ENCODE measurements at regions not wholly inside any gene's neighbourhood (a gene's known extent, or its start where the extent isn't known, plus 50 kb on each side); places are given as distances from the start of the nearest gene placed in this dataset.
"Not testable (repeated sequence)": the region's sequence is repeated elsewhere in the genome, so short reads cannot be mapped to it uniquely, and the experiment has no call there.

DNA sequence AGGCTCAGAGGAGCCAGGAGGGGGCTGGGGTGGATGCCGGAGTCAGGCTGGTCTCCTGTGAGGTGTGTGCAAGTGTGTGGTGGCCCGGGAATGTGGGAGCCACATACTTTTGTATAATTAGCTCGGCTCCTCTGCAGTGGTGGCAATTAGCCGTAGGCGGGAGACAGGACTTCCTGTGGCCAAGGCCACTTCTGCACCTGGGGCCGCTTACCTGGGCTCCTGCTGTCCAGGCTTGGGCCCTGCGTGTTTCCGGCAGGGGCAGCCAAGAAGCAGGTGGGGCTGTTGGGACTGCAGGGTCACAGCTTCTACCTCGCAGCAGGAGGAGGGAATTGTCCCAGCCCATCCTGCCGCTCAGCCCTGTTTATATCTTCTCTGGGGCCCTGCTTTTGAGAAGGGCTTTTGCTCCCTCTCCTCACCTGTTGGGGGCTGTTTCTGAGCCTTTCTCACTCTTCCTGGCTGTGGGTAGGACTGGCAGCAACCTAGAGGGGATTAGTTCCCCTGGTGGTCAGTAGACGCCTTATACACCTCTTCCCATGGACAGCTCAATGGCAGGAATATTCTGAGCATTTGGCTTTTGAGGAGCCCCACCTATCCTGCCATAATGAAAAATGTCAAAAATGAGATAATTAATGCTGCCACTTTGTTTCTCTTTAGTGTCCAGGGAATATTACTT, 145.4 kb upstream of the PITX1 start:
- no peak for DNase-seq (ENCODE audit: low spot score)

DNA sequence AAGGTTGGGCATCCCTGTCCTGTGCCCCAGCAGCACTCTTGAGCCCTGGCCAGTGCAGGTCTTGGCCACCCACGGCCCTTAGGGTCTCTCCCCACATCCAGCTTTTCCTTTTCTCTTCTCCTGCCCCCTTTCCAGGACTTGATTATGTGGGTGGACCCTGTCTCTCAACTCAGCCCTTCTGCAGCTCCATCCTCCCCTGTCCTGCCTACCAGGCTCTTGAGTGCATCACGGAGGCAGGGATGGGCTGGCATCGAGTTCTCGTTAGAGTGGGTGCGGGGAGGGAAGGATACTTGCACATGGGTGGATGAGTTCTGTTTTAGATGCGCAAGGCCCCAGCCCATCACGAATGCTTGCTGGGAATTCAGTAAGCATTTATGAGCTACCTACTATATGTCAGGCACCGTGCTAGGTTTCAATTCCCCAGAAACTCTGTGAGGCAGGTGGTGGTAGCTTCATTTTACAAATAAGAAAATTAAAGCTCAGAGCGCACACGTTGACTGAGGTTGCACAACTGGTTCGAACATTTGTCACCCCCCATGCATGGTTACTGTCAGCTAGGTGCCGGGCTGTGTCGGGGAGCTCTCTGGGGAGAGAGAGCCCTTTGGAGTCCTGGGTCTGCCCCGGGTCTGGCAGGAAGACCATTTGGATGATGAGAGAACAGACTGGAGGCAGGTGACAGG, 144.6 kb upstream of the PITX1 start:
- no peak for DNase-seq (ENCODE audit: low spot score)

DNA sequence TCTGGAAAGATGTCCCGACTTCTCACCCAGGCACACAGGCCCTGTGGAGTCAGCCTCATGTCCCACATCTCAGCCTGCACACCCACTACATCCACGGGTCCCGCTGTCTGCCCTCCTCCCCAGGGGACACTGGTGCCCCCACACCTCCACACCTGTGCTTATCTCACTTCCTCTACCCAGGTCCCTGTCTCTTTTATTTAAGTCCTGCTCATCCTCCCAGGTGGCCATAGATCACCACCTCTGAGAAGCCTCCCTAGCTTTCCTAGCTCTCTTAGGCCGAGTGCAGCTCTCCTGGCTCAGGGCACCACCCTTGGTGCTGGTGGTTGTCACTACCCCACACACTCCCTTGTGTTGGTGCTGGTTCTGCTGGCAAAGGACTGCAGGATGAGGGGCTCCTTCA, 143.6 kb upstream of the PITX1 start:
- DNase-seq (ENCODE audit: low spot score), result no peak

DNA sequence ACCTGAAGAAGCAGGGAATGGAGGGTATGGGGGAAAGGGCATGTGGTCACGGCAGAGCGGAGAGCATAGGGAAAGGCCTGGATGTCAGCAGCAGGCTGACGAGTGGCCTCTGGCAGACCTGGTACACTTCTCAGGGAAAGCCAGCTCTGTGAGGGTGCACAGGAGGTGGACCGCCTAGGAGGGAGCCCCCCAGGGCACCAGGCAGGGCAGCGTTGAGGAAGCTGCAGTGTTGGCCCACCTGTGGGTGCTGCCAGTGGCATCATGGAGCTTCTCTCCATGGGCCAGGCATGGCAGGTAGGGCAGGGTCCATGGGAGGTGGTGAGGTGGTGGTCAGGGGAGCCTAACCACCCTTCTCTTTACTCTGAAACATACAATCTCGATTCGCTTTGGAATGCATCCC, 143.0 kb upstream of the PITX1 start:
- DNase-seq (ENCODE audit: low spot score), result no peak

DNA sequence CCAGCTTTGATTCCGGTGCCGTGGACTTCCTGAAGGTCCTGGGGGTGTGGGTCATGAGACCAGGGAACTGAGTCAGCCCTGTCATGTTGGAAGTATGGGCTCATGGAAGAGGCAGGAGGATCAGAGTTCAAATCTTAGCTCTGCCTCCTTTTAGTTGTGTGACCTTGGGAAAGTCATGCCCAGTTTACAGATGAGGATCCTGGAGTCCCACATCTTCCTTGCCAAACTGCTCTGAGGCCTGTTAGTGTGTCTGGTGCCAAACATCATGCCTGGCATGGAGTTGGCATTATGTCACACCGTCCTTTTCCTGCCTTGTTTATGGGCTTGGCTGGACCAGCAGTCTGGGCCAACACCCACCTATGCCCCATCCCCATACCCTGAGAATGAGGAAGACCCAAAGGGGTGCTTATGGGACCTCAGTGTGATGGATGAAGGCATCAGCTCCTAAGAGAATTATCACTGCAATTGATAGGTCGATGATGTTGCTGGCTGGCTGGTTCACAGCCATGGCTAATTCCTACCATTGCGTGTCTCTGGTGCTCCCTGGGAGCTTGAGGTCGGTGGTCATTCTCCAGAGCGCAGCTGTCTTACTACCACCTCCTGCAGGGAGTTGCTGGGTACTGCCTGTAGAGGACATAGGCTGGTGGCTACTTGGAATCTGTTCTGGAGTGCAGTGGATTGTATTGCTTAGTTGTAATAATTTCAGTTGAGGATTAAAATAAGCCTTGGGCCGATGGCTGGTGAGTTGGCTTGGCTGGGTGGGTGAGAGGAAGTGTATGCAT, 140.5 kb upstream of the PITX1 start:
- no peak for DNase-seq (ENCODE audit: low spot score)

DNA sequence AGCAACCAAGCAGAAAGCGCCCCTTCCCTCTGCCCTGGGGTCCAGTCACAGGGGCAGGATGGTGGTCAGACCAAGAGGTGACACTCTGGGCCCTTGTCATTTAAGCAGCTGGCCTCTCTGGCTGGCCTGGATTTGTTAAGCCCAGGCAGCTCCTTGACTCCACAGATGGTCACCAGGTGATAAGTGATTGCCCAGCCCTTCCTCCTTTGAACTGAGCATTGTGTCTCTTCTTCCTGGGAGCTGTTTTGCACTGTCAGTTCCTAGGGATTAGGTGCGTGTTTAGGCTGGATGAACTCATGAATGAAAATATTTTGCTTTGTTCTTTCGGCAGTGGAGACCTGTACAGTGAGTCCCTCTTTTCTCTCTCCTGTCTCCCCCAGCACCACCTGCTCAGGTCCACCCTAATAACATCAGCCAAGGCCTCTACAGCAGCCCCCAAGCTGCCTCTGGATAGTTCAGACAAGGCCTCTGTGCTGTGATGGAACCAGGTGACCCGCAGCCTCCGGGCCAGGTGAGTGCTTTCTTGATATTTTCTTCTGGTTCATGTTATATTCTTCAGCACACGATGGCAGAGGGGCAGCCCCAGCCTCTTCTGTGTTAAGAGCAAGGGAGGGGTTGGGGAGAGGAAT, 139.7 kb upstream of the PITX1 start:
- DNase-seq (ENCODE audit: low spot score), result no peak

DNA sequence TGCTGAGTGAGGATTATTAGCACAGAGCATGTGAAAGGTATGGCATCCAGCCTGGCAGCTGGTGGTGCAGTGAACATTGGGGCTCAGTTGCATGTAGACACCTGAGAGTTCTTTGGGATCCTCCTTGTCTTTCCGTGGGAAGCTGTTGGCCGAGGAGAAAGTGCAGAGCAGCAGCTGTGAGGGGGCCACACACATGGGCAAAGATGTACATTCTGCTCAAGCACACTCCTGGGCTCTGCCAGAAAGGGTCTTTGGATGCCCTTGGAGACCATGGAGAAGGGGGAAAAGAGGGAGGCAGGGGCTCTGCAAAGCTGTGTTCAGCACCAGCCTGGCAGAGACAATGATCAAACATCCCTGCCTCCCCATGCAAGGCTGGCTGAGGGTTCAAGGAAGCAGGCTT, 138.7 kb upstream of the PITX1 start:
- DNase-seq (ENCODE audit: low spot score), result no peak

DNA sequence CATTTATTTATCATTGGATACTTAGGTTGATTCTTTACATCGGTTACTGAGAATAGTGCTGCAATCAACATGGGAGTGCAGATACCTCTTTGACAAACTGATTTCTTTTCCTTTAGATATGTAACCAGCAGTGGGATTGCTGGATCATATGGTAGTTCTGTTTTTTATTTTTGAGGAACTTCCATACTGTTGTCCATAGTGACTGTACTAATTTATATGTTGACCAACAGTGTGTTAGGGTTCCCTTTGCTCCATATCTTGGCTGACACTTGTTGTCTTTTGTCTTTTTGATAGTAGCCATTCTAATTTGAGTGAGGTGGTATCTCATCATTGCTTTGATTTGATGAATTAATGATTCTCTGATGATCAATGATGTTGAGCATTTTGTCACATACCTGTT, 137.3 kb upstream of the PITX1 start:
- no peak for DNase-seq (ENCODE audit: low spot score)

DNA sequence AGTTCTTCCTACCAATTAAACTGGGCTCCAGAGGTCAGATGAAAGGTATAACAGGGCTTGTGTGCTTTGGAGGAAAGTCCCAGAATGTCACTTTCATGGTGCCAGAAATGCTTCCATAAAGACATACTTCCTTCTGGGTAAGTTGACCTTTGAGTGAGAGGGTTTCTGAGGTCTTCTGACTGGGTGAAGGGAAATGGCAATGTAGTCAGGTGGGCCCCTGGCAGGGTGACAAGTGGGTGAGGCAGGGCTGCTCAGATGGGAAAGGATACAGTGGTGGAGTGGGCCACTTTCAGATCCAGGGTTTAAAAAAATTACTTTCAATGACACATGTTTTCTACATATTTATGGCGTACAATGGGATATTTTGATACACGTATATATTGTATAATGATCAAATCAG, 136.5 kb upstream of the PITX1 start:
- no peak for DNase-seq (ENCODE audit: low spot score)

DNA sequence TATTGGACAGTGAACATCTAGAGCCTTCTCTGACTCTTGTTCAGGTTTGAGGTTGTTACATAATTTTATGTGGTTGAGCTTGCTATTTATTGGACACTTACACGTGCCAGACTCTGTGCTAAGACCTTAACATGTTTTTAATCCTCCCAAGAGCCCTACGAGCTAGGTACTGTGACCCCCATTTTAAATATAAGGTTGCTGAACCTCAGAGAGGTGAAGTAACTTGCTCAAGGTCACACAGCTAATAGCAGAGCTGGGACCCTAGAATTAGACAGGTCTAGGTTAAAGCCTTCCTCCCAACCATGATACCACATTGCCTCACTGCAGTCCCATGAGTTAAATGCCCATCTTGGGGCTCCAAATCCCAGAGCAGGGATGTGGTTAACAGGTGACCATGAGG, 135.7 kb upstream of the PITX1 start:
- no peak for DNase-seq (ENCODE audit: low spot score)

DNA sequence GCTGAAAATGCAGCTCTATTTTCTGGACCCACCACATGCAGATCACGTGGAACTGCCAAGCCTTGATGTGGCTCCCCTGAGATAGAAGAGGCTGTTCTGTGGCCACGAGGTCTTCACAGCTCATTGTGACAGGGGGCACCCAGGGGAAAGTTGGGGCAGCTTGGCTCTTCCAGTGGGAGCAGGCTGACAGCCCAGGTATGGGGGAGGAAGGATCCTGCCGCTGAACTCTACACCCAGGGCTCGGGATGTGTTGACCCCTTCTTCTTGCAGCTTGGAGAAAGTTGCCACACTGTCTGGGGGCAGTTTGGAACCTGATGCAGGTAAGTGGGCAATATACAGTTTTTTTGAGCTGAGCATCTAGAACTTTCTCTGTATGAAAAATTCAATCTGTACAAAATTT, 133.6 kb upstream of the PITX1 start:
- DNase-seq (ENCODE audit: low spot score), result no peak

DNA sequence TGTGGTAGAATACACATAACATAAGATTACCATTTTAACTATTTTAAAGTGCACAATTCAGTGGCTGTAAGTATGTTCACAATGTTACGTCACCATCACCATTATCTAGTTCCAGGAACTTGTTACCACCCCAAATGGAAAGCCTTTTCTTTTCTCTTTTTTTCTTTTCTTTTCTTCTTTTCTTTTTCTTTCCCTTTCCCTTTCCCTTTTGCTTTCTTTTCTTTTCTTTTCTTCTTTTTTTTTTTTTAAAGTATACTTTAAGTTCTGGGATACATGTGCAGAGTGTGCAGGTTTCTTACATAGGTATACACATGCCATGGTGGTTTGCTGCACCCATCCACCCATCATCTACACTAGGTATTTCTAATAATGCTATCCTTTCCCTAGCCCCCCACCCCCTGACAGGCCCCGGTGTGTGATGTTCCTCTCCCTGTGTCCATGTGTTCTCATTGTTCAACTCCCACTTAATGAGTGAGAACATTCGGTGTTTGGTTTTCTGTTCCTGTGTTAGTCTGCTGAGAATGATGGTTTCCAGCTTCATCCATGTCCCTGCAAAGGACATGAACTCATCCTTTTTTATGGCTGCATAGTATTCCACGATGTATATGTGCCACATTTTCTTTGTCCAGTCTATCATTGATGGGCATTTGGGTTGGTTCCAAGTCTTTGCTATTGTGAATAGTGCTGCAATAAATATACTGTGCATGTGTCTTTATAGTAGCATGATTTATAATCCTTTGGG, 131.0 kb upstream of the PITX1 start:
- not testable (repeated sequence) for DNase-seq (ENCODE audit: low spot score)

DNA sequence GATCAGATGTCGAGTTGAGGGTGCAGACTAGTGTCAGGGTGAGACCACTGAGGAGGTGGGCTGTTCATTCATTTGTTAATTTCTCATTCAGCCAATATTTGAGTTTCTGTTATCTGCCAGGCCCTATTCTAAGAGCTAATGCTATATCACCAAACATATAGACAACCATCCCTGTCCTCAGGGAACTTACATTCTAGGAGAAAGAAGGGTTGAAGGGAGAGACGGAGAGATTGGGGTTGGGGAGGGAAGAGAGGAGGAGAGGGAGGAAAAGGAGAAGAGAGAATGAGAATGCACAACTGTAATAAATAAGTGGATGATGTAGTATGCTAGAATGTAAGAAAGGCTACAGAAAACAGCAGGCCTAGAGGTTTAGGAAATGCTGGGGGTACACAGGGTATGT, 129.9 kb upstream of the PITX1 start:
- DNase-seq (ENCODE audit: low spot score), result no peak

DNA sequence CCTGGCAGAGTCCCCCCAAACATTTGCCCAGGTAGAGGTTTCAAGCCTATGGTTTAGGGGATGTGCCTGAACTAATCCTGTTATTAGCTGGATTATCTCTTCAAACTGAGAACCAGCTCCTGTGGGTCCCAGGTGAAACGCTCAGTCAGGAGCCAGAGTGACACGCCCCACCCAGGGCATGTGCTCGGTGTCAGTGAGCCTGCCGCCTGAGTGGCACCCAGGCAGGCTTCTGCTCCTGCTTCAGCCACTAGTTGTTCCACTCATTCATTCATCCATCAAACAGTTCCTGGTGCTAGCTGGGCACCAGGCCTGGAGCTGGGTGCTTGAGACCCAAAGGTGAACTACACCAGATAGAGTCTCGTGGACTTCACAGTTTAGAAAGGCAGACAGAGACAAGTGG, 129.4 kb upstream of the PITX1 start:
- no peak for DNase-seq (ENCODE audit: low spot score)

DNA sequence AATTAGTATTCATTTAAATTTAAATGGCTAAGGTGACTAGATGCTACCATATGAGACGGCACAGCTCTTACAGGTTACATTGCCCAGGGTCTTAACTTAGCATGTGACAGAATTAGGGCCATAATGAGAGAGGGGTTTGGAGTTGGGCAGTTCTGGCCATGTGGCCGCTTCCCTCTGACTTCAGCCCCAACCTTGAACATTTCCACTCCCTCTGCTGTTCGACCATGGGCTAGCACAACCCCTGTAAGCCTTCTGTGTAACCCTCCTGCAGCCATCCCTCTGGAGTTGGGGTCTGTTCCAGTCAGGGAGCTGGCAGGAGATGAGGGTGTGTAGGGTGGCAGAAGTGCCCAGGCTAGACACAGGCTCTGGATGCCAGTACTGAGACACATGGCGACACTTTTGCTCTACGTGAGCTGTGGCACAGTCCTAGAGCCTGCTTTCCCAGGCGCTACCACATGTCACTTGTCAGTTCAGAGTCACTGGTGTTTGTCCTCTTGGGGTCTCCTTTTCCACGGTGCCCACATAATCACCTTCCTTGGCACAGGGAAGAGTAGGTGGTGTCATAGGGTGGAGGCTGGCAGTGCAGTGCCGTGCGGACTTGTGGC, 128.7 kb upstream of the PITX1 start:
- DNase-seq (ENCODE audit: low spot score), result no peak

DNA sequence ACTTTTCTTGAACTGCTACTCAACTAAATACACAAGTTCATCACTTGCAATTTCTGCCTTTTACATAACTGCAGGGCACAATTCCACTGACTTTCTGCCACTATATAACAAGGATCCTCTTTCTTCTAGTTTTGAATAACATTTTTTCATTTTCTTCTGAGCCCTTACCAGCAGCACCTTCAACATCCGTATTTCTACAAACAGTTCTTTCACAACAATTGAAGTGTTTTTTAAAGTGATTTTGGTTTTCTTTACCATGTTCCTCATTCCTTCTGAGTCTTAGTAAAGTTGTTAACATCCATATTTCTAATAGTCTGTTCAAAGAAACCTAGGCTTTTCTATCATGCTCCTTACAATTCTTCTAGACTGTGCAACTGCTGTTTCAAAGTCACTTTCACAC, 127.2 kb upstream of the PITX1 start:
- DNase-seq (ENCODE audit: low spot score), result no peak

DNA sequence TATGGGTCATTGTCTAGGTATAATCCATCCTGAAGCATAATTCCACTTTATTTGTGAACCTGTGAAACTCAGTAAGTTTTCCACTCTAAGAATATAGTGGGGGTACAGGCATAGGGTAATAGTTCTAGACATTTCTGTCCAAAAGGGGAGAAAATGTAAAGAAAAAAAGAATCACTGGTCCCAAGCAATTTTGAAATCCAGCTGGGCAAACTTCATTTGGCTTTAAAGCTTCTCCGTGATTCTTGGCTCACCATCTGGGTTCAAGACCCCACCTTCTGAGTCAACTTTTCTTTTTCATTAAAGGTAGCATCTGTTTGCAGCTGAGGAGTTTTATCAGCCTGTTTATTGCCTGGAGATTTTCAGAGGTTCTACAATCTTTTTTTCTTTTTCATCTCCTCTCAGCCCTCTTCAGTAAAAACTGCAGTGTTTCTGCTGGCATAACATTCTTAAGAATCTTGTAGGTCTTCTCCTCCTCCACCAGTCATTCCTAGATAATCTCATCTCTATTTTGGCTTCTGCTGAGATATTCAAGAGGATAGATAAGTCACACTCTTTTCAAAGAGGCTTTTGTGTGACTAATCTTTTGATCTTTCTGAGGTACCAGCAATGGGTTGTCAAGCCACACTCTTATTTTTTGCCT, 126.1 kb upstream of the PITX1 start:
- no peak for DNase-seq (ENCODE audit: low spot score)

DNA sequence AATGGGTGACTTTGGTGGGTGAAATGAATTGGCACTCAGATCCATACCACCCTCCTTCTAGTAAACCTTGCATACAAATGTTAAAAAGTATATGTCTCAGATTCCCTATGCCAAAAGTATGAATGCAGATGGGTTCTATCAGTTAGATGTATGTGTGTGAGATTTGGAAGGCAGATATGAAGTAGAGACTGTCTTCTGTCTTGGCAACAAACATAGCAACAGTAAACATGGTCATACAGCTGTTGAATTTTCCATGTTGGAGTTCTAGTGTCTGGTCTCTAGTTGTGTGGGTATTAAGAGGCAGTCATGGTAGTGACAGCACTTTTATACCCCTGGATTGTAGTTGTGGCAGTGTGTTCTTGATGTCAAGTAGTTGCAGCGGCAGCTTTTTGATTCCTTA, 125.6 kb upstream of the PITX1 start:
- no peak for DNase-seq (ENCODE audit: low spot score)

DNA sequence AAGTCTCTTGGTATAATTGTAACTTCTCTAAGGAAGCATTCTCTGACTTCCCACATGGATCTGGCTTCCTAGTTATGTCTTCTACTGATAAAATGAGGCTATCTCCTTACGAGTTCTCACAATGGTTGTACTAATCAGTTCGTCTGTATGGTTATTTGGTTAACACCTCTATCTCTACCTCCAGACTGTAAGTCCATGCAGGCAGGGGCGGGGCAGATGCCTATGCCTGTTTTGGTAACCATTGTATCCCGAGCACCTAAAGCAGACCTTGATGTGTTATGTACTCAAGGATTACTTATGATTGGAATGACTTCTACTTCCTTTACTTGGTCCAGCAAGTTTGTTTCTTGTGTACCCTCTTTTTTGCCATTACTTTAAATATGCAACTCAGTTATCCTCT, 125.0 kb upstream of the PITX1 start:
- no peak for DNase-seq (ENCODE audit: low spot score)

DNA sequence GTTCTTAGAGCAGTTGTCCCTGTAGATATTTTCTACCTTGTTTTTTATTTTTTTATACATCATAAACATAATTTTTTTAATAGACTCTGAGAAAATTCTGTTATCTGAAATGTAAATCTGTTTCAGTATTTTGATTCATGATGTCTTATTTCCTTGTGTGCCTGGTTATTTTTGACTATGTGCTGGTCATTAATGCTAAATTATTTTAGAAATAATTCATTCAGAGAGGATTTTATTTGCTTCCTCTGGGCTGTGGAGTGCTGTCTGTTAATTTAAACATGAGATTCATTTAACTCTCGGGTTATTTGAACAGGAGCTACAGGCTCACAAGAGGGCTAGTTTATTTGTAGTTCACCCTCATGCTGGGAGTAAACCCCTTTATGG, 124.3 kb upstream of the PITX1 start:
- no peak for DNase-seq (ENCODE audit: low spot score)
